ENCODE measurements at regions not wholly inside any gene's neighbourhood (a gene's known extent, or its start where the extent isn't known, plus 50 kb on each side); places are given as distances from the start of the nearest gene placed in this dataset.

- DNase-seq (ENCODE audit: low spot score) = no peak
- FAIRE-seq = no peak
Measured at GRCh38 chr18:44520981-44521667, 159.6 kb upstream of the SETBP1 start.

GRCh38 chr18:44521668-44522022, 159.0 kb upstream of the SETBP1 start:
- FAIRE-seq = no peak

GRCh38 chr18:44526705-44527415, 153.8 kb upstream of the SETBP1 start:
- DNase-seq (ENCODE audit: low spot score) = no peak
- FAIRE-seq = no peak

More at GRCh38 chr18:44521668-44522022, 159.0 kb upstream of the SETBP1 start:
- no peak for DNase-seq (ENCODE audit: low spot score)

GRCh38 chr18:44533071-44533470, 147.6 kb upstream of the SETBP1 start:
- FAIRE-seq = no peak
- DNase-seq (ENCODE audit: low spot score) = no peak

- FAIRE-seq = no peak
- DNase-seq (ENCODE audit: low spot score) = peak; percentile 29
Measured at GRCh38 chr18:44536046-44536445, 144.6 kb upstream of the SETBP1 start.

- DNase-seq (ENCODE audit: low spot score) (no peak), FAIRE-seq (no peak)
Measured at GRCh38 chr18:44536619-44537018, 144.1 kb upstream of the SETBP1 start.

- FAIRE-seq (no peak), DNase-seq (ENCODE audit: low spot score) (peak; percentile 65)
Measured at GRCh38 chr18:44537526-44537925, 143.2 kb upstream of the SETBP1 start.

- FAIRE-seq (no peak), DNase-seq (ENCODE audit: low spot score) (no peak)
Measured at GRCh38 chr18:44539926-44540325, 140.8 kb upstream of the SETBP1 start.

- FAIRE-seq (no peak), DNase-seq (ENCODE audit: low spot score) (no peak)
Measured at GRCh38 chr18:44541159-44541558, 139.5 kb upstream of the SETBP1 start.

GRCh38 chr18:44541781-44542180, 138.9 kb upstream of the SETBP1 start:
- DNase-seq (ENCODE audit: low spot score) (no peak), FAIRE-seq (no peak)

GRCh38 chr18:44543387-44543786, 137.3 kb upstream of the SETBP1 start:
- FAIRE-seq (no peak), DNase-seq (ENCODE audit: low spot score) (no peak)

- DNase-seq (ENCODE audit: low spot score) (no peak), FAIRE-seq (no peak)
Measured at GRCh38 chr18:44545359-44545985, 135.2 kb upstream of the SETBP1 start.

GRCh38 chr18:44546954-44547353, 133.7 kb upstream of the SETBP1 start:
- FAIRE-seq = no peak
- DNase-seq (ENCODE audit: low spot score) = no peak

GRCh38 chr18:44548291-44549221, 132.1 kb upstream of the SETBP1 start:
- DNase-seq (ENCODE audit: low spot score) (no peak), FAIRE-seq (no peak)

GRCh38 chr18:44552706-44553105, 128.0 kb upstream of the SETBP1 start:
- DNase-seq (ENCODE audit: low spot score) (no peak), FAIRE-seq (no peak)

- FAIRE-seq (no peak), DNase-seq (ENCODE audit: low spot score) (no peak)
Measured at GRCh38 chr18:44556296-44556695, 124.4 kb upstream of the SETBP1 start.

GRCh38 chr18:44557616-44558151, 123.0 kb upstream of the SETBP1 start:
- DNase-seq (ENCODE audit: low spot score) = no peak

GRCh38 chr18:44558767-44559166, 121.9 kb upstream of the SETBP1 start:
- DNase-seq (ENCODE audit: low spot score) (no peak), FAIRE-seq (no peak)

More at GRCh38 chr18:44557616-44558151, 123.0 kb upstream of the SETBP1 start:
- FAIRE-seq = no peak

- DNase-seq (ENCODE audit: low spot score) = no peak
- no peak for FAIRE-seq
Measured at GRCh38 chr18:44562986-44563385, 117.7 kb upstream of the SETBP1 start.

GRCh38 chr18:44564922-44565321, 115.8 kb upstream of the SETBP1 start:
- DNase-seq (ENCODE audit: low spot score) = no peak
- FAIRE-seq = no peak

- DNase-seq (ENCODE audit: low spot score) (no peak), FAIRE-seq (no peak)
Measured at GRCh38 chr18:44568342-44568741, 112.3 kb upstream of the SETBP1 start.

Data from urothelium cell line (cell line).